HG03558 (cell line): ENCODE measurements at regions not wholly inside any gene's neighbourhood (a gene's known extent, or its start where the extent isn't known, plus 50 kb on each side); places are given as distances from the start of the nearest gene placed in this dataset.
"Not testable (repeated sequence)": the region's sequence is repeated elsewhere in the genome, so short reads cannot be mapped to it uniquely, and the experiment has no call there.

Experiments used
- ATAC-seq: cut with Tn5 transposase; IDR thresholded peaks from one replicate; pipeline ENCODE4 v1.9.1; 2021; ENCODE audit warnings: moderate number of reproducible peaks; ENCODE audit not compliant: unreplicated experiment; ENCODE audit errors: extremely low read depth

DNA sequence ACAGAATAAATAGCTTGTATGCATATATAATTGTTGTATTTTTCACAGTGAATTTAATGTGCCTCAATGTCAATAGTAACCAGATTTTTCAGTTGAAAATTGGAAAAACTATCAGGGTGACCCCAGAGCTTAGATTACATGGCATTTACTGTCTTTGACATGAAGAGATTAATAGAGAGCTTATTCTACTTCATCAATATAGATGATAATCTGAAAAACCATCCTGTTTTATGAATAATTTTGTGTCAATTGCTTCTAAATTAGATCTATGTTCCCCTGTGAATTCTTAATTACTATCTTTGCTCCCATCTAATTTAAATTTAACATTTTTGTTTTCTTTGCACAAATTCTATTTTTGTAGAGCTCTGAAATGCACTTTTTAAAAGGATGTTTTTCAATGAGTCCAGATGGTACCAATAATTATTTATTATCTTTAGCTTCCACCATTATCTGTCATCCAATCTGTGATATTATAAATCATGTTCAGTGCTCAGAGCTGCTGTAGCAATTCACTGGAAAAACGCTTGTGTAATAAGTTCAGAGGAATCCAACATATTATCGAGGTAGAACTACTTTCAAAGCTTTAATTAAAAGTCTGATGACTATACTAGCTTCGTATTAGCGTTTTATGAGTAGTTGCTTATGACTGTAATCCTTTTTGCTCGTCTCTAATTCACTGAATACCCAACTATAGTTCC lies 291.4 kb downstream of the JRKL start:
- ATAC-seq = no peak

DNA sequence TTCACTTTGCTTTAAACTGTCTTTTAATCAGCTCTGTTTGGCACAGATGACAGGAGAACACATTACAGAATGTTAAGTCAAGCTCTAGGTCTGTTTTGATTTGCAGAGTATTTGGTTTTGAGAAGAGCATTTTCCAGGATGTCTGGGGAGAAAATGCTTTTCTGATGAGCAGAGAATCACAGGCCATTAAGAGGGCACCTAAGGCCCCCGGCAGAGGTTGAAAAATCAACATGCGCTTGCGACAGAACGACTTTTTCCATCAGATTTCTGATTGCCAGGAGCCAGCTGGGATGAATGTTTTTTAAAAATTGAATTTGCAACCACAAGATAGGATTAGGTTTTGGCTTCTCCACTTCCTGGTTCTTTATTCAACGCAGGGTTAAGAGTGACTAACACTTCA lies 304.5 kb downstream of the JRKL start:
- no peak for ATAC-seq

DNA sequence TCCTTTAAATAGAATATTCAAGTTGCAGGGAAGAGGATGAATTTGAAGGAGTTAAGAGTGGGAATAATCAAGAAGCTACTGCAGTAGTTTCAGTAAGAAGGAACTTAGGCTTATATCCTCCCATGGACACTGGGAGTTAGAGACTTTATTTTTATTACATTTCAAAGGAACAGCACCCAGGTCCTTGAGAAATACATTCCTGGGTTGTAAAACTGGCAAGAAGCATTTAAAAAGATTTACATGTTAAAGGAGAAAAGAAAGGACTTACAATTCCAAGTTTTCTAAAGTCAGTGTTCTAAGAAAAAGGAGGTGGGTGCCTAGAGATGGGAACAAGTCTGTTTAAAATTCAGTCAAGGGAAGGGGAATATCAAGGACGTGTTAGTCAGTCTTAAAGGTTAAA lies 306.9 kb downstream of the JRKL start:
- no peak for ATAC-seq

DNA sequence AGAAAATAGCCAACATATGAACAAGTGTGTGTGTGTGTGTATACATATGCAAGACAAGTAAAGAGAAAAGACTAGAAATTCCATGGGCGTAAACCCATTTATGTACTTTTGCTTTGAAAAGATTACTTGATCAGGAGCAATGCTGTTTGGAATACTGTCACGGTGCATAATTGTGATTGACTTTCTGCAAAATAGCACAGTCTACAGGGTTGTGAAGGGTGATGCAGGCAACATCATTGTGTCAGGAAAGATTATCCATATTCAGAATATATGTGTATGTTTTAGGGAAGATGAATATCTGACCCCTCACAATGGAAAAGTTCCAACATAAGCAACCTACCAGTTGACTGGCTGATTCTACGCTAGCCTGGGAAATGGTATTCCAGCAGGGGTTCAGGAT lies 307.7 kb downstream of the JRKL start:
- no peak for ATAC-seq

DNA sequence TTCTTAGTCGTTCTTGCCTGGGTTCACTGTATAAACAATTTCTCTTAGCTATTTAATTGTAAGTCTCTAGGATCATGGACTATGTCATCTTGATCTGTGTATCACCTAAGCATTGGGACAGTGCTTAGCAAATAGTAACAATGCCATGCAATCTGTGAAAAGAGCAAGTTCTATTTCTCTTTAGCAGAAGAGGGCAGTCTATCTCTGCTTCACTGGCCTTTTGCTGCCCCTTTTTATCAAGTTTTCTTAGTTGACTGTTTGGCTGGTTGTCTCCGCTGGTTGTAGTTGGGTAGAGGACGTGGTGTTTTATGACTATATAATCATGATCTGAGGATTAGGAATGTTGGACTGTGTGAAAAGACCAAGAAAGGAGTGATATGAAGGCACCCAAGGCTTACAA lies 315.0 kb downstream of the JRKL start:
- no peak for ATAC-seq

DNA sequence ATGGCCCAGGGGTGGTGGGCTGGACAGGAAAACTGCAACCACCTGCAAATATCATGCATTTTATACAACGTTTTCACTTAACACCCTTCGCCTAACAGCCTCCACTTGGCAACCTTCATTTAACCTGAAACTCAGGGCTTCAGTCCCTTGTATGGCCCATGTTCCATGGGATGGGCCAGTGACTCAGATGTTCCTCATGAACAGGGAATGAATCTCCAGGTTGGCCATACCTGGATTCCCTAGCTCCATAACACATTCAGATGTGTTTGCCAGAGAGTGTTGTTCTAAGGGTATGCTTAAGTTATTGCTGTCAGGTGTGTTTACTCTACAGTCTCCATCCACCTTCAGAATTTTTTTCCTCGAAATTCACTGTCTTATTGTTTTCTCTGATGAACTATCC lies 316.9 kb downstream of the JRKL start:
- no peak for ATAC-seq

DNA sequence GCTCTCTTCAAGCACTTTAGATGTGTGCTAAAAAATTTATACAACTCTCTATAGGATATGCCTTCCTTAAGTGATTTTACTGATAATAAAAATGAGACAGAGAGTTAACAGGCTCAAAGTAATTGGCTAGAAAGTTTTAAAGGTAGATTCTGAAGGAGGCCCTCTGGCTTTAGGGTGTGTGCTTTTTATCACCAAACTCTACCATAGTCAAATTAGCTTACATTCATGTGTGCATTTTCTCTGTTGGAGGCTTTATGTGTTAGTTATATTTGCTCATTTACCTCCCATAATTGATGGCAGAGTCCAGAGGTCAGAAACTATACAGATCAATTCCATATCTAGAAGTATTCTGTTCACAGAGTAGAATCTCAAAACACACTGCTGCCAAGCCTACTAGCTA lies 317.5 kb downstream of the JRKL start:
- no peak for ATAC-seq

DNA sequence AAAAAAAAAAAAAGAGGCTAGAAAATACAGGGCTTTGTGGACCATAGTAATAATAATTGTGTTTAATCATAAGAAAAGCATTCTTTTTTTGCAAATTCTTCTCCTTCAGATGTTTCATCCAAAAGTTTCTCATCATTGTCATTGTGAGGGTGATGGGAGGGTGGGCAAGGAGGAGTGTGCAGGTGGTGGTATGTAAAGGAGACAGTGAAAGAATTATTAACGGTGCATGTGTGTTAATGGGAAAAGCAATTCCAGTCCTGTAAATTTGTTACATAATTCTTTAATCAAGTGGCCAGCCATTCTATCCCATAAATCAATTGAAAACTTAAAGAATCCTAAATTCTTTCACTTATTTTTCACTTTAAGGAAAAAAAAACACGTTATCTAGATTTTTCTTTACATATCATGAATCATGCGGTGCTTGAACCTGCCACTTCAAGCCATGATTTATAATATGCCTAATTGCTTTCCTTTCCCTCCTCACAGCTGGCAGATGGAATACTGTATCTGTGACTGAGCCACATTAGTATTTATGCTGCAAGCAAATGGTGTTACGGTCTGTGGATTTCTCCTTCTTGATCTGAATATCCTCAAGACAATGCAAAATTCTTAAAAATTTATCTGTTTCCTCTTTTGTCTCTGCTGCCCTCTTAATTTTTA lies 318.5 kb downstream of the JRKL start:
- ATAC-seq = no peak

DNA sequence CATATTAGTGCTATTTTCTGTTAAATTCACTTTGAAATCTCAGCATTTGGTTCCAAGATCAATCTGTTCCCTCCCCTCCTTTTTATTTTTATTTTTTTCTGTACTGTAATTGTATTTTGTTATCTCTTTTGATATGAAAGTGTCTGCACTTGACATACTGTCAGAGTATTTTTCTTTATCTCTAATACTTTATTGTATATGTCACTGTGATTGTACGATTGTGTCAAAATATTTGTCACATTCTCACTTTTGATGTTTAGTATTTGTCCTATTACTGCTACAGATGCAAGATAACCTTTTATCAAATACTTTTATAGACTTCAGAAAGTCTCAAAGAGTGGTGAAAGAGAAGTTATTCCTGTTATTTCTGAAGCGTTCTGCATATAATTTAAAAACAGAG lies 323.5 kb downstream of the JRKL start:
- ATAC-seq = no peak

DNA sequence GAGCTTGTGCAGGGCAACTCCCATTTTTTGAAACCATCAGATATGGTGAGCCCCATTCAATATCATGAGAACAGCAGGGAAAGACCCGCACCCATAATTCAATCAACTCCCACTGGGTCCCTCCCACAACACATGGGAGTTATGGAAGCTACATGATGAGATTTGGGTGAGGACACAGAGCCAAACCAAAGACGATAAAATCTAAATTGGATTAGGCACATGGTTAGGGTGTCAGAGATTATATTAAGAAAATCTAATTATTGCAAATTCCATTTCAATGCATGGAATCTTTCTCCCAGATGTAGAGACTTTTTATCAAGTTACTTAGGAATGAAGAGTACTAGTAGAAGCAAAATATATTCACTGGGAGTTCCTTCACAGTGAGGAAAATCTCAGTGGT lies 324.9 kb downstream of the JRKL start:
- no peak for ATAC-seq

DNA sequence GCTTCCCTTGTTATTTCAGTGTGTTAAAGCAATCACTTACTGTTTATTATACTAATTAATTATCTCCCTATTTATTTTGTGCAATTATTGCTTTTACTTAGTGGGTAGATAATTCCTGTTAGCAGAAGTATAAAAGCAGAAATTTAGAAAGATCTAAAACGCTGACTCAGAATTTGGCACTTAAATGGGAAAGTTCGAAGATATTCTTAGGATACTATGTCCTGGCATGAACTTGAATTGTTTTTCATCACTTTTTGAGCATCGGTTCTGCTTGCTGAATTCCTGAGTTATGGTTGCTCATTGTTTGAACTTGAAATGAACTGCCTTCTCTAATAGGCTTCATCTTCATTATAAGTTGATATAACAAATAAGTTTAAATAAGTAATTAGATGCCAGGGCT lies 325.4 kb downstream of the JRKL start:
- no peak for ATAC-seq

DNA sequence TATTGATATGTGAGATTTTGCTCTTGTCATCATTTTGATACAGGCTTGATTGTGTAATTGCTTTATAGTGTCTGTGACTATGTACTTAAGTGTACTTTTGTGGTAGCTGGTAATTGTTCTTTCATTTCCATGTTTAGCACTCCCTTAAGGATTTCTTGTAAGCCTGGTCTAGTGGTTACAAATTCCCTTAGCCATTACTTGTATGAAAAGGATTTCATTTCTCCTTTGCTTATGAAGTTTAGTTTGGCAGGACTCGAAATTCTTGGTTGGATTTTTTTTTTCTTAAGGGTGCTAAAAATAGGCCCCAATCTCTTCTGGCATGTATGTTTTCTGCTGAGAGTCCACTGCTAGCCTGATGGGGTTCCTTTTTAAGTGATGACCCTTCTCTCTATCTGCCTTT lies 346.8 kb downstream of the JRKL start:
- no peak for ATAC-seq

DNA sequence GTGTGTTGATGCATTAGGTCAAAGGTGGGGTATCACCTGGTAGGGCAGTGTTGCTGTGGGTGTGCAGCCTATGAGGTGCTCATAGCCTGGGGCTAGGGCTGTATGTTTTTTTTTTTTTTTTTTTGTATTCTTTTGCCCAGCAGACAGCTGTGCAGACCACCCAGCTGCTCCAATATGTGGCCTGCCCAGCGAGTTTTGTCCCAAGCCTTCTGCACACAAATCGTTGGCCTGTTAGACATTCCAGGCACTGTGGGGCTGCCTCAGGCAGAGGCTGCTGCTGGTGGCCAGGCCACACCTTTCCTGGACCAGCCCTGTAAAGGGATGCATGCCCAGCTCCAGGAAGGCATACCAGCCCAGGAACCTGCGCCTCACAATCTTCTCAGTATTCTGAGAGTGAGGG lies 348.5 kb downstream of the JRKL start:
- no peak for ATAC-seq

DNA sequence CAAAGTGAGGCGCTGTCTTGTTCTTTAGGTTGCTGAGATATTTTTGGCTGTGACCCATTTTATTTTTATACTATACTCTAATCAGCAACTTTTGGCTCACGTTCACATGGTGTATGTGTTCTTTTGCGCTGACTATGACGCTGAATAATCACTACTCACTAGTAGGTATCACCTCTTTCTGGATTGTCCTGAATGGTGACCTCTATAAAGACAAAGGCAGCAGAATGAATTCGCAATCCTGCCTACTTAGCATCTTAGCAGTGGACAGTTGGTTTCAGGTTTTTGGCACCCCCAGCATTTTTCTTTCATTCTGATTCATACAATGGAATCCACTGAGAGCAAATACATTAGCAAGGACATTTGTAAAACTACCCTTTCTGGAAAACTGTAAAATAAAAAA lies 351.3 kb downstream of the JRKL start:
- ATAC-seq = no peak

DNA sequence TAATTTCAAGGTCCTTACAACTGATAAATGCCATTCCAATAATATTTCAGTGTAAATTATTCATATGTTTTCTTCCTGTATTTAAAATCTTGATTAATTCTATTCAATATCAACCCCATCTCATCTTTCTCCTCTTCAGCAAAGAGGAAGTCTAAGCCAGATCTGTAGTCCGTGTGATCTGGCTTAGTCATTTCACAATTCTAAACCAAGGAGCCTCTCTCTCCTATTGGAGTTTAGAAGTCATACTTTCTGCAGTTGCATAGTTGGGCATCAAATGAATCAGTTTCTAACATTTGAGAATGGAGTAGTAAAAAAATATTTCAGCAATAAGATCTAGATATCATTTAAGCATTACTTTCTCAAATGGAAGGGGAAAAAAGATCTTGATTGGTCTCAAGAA lies 354.9 kb downstream of the JRKL start:
- no peak for ATAC-seq

DNA sequence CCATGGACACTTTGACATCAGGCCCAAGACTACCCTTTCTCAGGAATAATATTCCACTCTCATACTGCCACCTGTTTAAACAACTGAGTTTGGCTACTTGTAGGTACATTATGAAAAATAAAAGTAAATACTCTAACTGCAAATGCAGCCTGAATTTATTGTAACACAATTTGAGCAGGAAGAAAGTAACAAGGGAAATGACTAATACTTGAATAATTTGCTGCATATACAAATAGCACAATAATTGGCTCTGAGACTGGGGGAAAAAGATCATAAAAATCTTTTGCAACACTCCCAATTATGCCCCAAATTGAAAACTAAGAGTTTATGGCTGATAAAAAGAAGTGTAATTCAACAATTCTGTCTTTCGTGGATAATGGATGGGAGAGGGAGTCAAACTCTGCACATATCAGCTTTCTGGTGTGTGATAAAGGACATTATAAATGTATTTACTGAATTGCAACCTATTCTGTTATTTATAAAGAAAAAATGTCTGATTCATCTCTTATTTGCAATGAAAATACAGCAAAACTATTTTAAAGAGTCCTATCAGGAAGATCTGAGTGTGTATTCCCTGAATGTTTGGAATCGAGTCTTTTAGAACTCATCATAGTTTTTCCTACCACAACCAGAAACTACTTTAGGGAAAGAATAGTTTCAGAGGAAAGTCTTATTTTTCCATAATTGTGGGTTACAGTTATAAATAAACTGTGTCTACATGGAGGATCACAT lies 359.0 kb downstream of the JRKL start:
- ATAC-seq = no peak

DNA sequence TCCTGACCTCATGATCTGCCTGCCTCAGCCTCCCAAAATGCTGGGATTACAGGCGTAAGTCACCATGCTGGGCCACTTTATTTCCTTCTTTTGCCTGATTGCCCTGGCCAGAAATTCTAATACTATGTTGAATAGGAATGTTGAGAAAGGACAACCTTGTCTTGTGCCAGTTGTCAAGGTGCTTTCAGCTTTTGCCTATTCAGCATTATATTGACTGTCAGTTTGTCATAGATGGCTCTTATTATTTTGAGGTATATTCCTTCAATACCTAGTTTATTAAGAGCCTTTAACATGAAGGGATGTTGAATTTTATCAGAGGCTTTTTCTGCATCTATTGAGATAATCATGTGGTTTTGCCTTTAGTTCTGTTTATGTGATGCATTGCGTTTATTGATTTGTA lies 362.0 kb downstream of the JRKL start:
- not testable (repeated sequence) for ATAC-seq

DNA sequence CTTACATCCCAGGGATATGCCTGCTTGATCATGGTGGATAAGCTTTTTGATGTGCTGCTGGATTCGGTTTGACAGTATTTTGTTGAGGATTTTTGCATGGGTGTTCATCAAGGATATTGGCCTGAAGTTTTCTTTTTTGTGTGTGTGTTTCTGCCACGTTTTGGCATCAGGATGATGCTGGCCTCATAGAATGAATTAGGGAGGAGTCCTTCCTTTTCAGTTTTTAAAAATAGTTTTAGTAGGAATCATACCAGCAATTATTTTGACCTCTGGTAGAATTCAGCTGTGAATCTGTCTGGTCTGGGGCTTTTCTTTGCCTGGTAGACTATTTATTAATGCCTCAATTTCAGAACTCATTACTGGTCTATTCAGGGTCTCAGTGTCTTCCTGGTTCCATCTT lies 362.4 kb downstream of the JRKL start:
- ATAC-seq = no peak

DNA sequence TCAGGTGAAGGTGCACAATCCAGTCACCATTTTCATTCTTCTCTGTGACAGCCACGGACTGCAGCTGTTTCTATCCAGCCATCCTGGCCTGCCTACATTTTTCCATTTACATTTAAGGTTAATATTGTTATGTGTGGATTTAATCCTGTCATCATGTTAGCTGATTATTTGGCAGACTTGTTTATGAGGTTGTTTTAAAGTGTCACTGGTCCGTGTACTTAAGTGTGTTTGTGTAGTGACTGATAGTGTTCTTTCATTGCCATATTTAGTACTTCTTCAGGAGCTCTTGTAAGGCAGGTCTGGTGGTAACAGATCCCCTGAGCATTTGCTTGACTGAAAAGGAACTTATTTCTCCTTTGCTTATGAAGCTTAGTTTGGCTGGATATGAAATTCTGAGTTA lies 364.2 kb downstream of the JRKL start:
- no peak for ATAC-seq

DNA sequence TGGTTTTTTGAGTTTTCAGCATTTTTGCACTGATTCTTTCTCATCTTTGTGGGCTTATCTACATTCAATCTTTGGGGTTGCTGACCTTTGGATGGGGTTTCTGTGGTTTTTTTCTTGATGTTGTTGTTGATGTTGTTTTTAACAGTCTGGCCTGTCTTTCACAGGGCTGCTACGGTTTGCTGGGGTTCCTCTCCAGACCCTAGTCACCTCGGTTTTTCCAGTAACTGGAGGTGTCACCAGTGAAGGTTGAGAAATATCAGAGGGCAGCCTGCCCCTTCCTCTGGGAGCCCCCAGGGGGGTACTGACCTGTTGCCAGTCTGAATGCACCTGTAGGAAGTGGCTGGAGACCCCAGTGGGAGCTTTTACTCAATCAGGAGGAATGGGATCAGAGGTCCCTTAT lies 365.4 kb downstream of the JRKL start:
- no peak for ATAC-seq

DNA sequence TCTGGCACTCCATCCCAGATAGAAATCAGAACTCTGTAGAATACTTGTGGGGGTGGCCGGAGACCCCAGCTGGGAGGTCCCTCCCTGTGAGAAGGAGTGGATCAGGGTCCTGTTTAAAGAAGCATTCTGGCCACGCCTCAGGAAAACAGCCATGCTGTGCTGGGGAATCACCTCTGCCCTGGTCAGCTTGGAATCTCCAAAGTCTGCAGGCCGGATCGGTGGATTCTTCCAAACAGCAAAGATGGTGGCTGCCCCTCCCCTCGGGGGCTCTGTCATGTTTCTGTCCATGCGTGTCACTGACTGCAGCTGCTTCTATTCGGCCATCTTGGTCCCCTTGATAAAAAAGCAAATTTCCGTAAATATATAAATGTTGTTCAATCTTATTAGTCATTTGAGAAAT lies 365.9 kb downstream of the JRKL start:
- no peak for ATAC-seq

DNA sequence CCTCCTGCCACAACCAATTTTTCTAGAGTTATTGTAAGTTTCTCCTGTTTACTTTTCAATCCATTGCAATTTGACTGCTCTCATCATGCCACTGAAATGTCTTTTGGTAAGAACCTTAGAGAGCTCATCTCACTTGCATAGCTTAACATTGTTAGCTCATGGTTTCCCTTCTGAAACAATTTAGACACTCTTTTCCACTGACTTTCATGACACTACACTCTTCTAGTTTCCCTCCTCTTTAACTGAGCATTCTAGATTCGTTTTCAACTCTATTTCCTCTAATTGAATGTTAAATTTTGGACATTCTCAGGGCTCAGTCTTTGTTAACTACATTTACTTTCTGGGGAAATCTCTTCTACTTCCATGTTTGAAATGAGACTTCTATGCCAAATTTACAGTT lies 369.1 kb downstream of the JRKL start:
- ATAC-seq = no peak
